HepG2 (cell line): ENCODE measurements at regions not wholly inside any gene's neighbourhood (a gene's known extent, or its start where the extent isn't known, plus 50 kb on each side); places are given as distances from the start of the nearest gene placed in this dataset.

Source experiments
- BRCA1 ChIP-seq: sonication (generic); formaldehyde crosslinking; IDR thresholded peaks from 2 replicates; pipeline ENCODE4 v1.4.0; 2020; ENCODE audit warnings: missing genetic modification reagents
- CTCF ChIP-seq: sonication (generic); formaldehyde crosslinking; IDR thresholded peaks from 2 replicates; pipeline ENCODE4 v1.5.0; 2020; ENCODE audit warnings: mild to moderate bottlenecking, missing genetic modification reagents, moderate library complexity
- HDAC2 ChIP-seq: sonication (generic); formaldehyde crosslinking; IDR thresholded peaks from 2 replicates; pipeline ENCODE4 v1.4.0; 2020; ENCODE audit warnings: missing genetic modification reagents
- SETDB1 ChIP-seq: sonication (generic); formaldehyde crosslinking; IDR thresholded peaks from 2 replicates; pipeline ENCODE4 v1.5.1; 2020; ENCODE audit warnings: missing genetic modification reagents, mild to moderate bottlenecking, borderline replicate concordance
- ZNF484 ChIP-seq: sonication (generic); formaldehyde crosslinking; IDR thresholded peaks from 2 replicates; pipeline ENCODE4 v1.5.1; 2020; ENCODE audit warnings: mild to moderate bottlenecking, low read depth, missing genetic modification reagents, borderline replicate concordance

DNA sequence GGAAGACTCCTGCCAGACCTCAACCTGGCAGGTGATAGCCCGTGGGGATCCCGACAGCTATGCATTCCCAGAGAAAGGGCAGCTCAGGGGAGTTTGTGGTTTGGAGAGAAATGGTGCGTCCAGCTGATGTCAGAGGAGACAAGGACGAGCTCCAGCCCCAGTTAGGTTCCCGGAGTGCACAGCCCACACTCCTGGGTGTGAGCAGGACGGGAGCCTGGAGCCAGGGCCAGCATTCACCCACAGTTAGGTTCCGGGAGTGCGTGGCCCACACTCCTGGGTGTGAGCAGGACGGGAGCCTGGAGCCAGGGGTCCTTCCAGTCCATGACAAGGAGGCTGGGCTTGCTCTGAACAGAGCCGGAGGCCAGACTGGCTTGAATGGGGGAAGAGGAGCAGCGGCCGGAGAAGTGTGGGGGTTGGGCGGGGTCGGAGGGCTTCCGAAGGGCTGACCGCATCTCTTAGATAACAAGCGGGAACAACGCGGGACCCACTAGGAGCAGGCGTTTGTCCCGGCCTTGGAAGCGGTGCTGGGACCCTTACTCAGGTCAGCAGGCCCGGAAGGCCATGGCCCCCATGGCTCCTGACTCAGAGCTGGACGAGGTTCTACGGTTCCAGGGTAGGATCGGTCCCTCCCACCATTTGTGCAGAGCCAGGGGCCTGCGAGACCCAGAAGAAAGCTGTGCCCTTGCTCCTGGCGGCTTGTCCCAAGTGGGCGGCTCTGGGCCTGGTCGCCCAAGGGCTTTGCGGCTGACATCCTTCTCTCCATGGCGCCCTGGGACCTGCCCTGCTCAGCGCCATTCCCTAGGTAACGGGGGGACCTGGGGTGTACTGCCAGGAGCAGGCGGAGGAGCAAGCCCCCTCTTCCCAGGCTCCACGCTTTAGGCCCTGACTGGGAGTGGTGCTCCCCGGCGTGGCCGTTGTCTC is 185.6 kb downstream of the RTP5 start:
- no peak for TF ChIP-seq SETDB1 (CRISPR knock-in tag)
- no peak for TF ChIP-seq CTCF (CRISPR knock-in tag)
- TF ChIP-seq ZNF484 (CRISPR knock-in tag): no peak
- TF ChIP-seq HDAC2 (CRISPR knock-in tag): no peak
- TF ChIP-seq BRCA1 (CRISPR knock-in tag): no peak
